ENCODE measurements at regions not wholly inside any gene's neighbourhood (a gene's known extent, or its start where the extent isn't known, plus 50 kb on each side); places are given as distances from the start of the nearest gene placed in this dataset.

DNA sequence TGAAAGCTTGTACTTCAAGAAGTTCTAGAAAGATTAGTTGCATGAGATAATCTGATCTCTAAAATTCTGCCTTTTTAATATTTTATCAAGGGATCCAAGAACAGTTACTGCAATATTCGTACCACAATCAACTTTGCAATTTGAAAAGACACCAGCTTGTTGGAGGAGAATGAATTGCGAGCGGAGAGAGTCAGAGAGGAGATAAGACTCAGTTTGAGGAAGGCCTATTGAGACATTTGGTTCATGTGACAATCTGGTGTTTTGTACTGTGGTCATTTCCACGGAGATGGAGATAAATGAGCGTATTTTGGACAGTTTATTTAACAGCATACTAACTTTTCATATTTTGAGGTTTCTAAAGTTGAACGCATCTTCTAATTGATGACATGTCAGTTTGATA lies 1276.0 kb downstream of the EFNB2 start:
- DNase-seq, result no peak

DNA sequence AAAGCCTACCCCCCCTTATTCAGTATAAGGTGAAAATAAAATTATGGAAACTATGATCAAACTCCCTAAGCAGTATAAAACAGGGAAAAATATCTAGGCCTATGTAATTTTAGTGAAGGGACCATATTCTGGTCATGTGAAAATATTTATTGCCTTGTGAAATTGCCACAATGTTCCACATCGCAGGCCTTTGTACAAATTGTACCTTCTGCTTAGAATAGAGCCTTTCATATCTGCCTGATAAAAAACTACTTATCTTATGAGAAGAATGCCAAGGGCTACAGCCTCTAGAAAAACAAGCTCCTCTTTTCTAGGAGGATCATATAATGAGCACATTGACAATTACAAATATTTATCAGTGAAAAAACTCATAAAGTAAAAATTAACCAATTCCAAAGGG lies 1280.0 kb downstream of the EFNB2 start:
- no peak for DNase-seq

DNA sequence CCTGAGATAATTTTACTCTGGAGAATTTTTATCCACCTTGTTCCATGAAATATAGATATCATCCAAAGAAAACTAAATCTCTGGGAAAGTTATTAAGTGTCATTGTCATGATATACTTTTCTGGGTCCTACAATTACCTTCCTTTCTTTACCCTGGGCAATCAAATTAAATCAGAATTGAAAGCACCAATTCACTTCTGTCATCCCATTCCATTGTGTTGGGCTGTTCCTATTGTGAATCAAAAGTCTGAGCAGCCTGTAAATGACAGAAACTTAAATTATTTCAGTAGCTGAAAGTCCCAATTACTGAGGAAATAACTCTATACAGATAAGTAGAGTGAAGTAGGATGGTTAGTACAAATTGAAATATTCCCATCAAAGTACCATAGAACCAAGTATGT lies 1284.2 kb downstream of the EFNB2 start:
- DNase-seq, result no peak

DNA sequence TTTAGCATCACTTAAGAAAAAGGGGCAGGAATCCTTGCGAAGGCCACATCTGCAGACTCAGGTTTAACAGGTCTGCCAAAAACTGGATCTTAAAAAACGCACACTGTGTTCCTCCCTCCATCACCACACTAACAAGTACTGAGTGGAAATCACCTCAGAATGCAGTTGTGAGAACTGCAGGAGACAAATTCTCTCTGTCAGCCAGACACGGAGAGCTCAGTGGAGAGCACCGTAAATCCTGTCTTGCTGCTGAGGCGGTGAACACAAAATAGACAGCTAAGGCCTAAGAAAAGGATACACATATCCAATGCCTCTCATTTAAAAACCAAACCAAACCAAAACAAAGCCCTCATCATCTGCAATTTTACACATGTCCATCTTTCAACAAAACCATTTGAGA lies 1287.6 kb downstream of the EFNB2 start:
- DNase-seq, result no peak

DNA sequence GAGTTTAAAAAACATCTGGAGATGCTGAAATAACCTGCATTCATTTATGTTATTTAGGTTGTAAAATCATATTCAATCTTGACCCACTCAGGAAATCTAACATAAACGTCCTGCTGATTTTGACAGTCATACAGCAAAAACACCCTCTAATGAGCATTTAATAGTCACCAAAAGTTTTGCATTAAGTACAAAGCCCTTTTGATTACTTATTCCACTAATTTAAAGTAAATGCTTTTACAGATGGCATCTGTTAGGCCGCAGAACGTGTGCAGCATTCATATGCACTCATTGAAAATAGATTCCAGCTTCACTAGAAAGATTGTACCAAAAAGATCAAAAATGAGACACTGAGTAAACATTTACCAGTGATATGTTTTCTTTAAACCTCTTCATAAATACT lies 1295.1 kb downstream of the EFNB2 start:
- DNase-seq, result no peak

DNA sequence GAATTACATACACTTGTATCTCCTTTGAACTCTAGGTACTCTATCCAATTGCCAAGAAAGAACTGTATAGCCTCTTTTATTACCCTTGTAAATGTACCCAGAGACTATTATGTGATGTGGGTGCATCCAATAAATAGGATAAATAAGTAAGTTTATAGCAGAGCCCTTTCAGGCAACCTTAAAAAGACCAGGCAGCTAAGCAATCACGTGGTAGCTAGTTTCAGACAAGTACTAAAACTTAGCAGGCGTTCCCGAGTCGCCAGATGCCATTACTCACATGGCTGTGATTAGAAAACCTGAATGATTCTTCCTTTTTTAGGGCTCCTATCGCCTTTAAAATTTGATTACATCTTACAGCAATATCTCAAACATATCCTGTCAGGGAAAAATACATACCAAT lies 1303.0 kb downstream of the EFNB2 start:
- no peak for DNase-seq

DNA sequence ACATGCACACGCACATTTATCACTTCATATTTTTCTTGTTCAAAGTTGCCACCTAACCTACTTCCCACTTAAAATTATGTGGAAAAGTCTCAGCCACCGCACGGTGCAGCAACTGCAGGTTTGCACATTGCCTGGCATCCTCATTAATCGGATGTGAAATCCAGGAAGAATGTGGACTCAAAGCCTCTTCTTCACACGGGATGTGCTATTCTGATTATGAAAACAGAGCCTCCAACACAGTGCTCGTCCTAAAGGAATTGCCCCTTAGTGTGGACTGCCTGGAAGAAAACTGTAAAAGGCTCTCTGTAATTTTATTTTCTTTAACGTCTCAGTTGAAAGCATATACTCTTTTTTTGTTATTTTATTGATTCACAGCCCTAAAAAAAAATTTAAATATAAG lies 1303.5 kb downstream of the EFNB2 start:
- no peak for DNase-seq

DNA sequence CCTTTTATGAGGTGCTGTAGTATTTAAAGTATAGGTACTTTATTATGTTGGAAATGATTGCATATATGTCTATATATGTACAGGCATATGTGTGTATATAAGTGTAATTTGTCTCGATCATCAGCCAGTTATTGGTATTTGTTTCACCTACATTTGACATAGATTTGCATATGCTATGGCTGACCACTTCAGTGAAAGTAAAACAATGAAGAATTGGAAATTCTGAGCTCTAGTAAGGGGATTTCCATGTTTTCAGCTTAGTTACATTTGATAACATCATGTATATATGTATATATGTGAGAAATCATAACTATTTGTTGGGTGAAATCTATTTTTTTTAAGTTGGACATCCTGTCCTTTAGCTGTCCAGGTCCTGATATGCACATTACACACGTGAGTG lies 1303.9 kb downstream of the EFNB2 start:
- DNase-seq, result no peak

DNA sequence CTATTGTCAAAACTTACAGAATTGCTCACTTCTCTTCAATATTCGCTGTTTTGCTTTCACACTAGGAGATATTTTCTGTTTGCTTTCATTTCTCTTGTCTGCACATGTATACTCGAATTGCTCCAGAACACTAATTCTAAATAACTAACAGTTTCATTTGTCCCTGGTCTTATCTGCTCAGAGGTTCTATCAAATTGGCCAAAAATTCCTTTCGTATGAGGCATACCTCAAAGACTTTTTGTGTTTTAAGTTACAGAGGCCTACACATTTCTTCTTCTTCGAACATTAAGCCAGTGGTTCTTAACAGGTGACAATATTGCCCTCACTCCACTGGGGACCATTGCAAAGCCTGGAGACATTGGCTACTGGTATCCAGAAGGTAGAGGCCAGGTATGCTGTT lies 1314.6 kb downstream of the EFNB2 start:
- DNase-seq, result no peak

DNA sequence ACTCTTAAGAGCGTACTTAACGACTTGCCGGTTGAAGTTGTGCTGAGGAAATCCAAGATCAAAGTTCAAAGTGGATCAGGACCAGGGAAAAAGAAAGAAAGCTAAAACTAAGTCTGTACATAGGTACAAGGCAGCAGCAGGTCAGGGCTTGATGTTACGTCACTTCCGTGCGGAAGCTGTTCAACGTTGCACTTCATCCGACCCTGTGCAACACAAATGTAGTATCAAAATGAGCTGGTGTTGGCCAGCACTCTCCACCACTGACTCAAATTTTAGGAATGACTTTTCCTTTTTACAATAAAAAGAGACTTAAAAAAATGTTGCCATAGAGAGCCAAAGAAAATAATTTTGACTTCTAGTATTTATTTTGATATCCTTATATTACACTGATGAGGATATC lies 1315.4 kb downstream of the EFNB2 start:
- DNase-seq, result no peak

DNA sequence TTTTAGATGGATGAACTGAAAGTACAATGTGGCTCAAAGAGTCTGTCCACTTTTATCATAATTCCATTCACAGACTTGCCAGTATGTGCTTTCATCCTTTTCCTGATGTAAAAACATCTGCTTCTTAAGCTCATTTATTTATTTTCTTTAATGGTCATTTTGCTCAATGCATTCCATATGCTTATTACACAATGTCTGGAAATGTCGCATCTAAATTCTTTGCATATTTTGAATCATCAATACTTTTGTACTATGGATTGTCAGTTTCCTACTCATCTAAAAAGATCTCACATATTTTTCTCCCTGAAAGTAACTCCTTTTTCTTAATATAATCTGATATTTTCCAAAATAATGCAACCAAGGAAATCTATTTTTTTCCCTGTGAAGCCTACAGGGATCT lies 1315.8 kb downstream of the EFNB2 start:
- no peak for DNase-seq

DNA sequence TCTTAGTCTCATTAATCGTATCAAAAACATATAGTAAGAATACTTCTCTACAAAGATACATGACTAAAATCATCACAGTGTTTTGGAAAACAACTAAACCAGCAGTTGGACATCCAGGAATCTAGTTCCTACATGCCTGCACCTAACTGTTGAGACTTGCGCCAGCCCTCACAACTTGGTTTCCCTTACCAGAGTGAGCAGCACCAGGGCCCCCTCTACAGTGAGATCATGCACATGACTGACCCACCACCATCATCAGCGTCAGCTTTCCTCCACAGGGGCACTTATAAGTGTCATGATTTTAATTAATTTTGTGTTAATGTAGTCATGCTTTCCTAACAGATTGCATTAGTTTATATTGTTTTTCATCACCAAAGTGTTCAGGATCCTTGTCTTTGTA lies 1322.0 kb downstream of the EFNB2 start:
- no peak for DNase-seq

DNA sequence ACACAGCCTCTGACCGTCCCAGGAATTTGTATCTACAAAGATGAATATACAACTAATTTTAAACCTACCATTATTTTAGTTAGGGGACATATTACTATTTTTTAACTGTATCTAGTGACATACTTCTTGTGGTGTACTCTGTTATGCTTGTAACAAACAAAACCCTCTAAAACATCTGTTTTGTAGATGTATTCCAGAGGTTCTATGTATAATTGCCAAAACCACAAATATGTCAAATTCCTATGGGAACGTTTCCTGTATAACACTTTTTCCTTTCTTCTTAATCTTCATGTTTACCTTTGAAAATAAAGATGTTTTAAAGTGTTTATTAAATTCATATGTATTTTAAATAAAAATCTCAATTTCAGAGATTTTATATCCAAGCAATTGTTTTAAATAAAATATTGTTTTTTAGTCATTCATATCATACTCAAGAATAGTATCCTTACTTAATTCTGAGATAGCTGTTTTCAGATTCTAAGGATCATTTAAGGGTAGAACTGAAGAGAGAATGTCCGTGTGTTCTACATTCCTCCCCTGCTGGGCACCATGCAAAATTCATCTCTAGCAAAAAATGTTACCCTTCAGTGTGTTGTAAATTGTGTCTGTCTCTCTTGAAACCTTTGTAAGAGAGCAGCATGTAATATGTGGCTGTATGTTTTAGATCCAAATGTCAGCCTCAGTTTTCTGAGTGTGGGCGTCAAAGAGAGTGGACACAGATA lies 1327.7 kb downstream of the EFNB2 start:
- DNase-seq, result no peak

DNA sequence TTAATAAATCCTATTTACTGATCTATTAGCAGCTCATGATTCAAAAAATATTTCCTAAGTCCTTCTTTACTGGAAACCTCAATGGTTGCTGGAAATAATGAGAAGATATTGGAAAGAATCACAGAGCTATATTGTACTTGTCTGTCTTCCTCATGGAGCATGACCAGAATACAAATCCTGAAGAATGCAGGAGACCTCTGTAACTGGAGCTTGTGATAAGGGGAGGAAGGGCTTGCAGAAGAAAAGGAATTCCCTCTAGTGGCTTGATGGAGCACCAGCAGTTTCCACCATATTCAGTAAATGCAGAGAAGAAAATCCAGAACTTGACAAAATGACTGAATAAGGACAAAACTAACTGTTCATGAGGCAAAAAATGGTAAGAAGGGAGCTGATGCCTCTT lies 1333.1 kb downstream of the EFNB2 start:
- no peak for DNase-seq

DNA sequence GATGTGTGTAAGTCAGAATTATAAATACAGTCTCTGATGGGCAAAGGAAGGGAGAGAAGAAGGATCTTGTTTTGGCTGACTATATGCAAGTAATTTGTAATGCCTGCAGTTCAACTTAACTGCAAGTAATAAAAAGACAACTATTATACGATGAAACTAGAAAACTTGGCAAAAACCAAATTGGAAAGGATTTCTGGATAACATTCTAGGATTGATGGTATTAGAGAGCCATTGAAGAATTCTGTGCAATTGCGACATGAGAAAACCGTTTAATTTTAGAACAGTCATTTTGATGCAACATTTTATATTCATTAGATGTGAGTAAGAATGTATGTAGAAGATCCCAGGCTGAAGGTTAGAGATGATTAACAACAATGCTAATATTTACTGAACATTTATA lies 1334.1 kb downstream of the EFNB2 start:
- DNase-seq, result no peak

DNA sequence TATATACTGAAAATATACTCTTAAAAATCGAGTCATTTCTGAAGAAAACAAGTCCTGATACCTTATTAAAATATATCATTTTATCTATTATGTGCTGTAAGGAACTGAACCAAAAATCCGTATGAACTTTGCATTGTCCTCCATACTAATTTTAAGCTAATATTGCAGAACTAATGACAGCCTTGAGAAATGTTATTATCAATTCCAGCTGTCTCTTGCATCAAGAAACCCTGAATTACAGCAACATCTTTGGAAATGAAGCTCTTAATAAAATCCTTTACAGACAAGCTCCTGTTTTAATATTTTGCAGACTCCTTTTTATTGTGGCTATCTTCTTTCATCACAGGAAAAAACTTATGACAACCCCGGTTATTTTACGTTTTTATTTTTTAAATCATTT lies 1335.3 kb downstream of the EFNB2 start:
- no peak for DNase-seq

DNA sequence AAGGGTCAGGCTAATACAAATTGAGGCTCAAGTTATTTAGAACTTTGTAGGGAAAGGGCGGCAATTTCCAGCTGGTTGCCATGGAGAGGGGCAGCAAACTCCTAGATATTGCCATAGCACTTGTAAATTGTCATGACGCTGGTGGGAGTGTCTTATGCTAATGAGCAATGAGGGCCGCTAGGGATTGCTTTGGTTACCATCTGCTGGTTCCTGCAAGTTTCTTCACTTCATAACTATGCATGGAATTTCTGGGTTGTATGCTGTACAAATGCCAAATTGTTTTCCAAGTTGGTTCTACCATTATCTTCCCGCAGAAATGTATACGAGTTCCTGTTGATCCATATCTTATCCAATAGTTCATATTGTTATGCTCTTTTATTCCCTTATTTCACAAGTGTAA lies 1339.4 kb downstream of the EFNB2 start:
- no peak for DNase-seq

DNA sequence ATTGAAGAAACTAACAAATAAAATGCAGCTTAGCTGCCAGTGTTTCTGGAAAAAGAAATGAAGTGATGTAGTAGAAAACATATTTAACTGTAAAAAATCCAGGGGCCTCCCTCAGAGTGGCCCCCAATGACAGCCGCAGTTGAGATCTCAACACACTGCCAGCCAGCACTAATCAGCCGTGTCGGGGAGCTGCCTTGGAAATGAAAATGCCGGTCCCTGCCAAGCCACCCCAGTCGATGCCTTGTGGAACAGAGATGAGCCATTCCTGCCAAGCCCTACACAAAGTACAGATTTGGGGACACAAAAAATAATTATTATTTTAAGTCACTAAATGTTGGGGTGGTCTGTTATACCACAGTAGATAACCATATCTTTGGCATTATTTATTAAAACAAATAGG lies 1342.4 kb downstream of the EFNB2 start:
- DNase-seq, result no peak

DNA sequence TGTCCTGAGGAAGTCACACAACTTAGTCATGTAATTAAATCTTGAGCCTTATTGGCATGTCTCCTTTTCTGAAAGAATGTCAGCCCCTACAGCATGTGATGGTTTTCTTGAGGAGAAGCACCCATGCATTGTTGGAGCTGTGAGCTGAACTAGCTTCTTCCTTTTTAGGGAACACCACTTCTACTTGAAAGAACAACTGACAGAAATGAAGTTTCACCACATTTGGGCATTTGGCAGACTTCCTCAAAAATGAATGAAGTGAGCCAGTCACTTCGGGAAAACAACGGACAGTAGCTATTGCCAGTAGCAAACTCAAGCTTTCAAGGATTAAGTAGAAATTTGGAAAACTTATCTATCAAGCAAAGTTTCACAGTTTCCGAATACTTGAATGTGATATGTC lies 1351.3 kb downstream of the EFNB2 start:
- DNase-seq, result no peak

DNA sequence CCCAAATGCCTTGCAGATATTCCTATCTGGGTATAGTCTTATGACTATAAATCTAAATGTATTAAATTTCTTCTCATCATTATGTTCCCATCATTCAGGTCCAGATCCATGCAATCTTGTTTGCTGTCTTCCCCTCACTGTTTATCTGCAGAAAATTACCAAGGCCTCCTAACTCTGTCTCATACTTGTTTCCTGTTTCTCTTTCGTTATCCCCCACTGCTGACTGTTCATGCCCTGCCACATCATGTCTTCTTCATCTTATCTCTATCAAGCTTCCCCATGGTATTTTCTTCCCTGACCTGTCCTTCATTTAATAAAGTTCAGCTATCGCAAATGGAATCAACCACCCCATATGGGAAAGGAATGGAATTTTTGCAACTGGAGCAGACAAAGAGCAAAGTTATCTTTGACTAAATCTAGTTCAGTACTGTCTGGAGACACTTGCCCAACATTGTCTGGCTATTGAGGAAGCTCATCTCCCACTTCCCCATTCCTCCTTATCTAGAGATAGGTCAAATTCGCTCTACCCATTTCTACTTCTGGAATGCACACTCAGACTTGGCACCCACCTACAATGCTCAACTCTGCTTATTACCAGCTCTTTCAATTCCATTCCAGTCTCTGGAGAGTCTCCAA lies 1358.1 kb downstream of the EFNB2 start:
- no peak for DNase-seq

DNA sequence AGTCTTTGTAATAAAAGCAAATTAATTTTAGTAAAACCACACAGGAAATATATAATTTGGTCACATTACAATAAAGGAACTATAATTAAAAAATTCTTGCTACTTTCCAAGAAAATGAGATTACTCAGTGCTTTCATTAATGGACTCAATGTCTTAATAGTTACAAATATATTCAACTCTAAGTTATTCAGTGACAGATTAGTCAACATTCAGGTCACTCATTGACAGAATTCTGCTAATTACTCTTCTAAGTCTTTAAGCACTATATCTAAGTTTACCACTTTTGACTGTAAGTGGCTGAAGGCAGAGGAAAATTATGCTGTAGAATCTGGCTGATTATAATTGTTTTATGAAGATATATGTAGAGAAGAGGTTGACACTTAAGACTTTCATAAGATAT lies 1365.0 kb downstream of the EFNB2 start:
- no peak for DNase-seq

DNA sequence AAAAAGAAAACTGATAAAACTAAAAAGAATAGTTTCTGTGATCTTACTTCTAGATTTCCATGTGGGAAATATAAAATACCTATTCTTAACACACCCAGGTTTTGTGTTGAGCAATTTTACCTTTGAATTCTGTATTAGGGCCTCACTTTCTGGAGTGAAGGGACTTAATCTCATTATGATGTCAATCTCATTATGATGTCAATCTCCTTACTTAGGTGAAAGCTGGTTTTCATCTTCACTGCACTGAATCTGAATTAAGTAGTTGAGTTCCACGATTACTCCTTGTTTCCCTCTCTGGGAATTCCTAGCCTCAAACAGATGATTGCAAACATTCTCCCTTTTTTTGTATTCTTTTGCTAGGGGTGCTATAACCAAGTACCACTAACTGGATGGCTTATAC lies 1367.2 kb downstream of the EFNB2 start:
- no peak for DNase-seq

DNA sequence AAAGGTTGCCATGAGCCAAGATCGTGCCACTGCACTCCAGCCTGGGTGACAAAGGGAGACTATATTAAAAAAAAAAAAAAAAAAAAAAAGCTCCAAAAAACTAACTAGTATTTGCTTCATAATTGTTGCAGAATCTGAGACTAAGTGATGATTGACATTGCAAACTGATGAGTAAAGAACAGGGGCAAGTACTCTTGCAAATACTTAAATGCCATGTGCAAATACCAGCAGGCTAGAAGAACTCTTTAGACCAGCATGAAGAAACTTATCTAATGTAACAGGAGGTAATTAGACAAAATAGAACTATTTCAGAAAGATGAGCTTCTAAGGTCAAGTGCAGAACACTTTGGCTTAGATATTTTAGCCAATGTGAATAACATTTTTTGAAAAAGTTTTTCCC lies 1368.1 kb downstream of the EFNB2 start:
- DNase-seq, result no peak

DNA sequence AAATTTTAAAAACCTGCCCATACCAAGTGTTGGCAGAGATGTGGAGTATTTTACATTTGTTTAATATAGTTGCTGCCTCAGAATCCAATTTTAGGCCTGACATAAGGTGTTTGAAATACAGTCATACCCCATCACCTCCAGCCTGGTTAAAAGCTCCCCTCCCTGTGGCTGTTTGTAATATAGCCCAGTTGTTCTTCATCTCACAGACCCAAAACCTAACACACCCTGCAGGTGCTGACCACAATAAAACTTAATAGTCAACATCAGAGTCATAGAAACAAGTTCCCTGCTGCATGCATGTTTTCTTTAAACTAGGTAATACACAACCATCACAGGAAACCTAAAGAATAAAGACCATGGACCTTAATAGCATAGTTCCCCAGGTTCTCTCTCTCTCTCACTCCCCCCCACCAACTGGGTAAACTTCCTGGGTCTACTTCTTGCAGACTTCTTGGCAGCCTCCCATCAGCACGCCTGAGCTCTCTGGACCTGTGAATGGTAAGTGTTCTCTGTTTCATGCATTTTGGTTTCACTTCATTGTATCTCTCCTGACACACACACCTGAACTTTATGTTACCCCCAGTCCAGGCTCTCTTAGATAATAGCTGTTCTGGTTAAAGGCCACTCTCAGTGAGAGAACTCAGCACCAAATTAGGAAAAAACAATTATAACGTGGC lies 1369.9 kb downstream of the EFNB2 start:
- DNase-seq, result no peak

DNA sequence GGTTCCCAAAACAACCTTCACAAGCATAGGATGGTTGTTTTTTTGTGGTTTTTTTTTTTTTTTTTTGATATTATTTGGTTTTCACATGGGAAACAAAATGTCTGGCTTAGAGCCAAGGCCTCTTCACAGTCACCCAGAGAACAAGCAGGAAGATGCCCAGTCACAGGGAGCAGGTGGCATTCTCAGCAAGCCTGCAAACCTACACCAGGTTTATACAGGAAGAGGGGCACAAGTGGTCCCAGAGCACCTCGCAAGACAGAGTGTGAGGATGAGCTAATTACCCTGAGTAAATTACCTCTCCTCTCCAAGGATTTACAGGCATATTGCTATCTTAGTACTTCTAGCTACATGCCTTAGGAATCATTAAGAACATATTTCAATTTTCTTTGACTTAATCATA lies 1375.6 kb downstream of the EFNB2 start:
- peak; percentile 96 for DNase-seq
